ENCODE measurements at regions not wholly inside any gene's neighbourhood (a gene's known extent, or its start where the extent isn't known, plus 50 kb on each side); places are given as distances from the start of the nearest gene placed in this dataset.

DNA sequence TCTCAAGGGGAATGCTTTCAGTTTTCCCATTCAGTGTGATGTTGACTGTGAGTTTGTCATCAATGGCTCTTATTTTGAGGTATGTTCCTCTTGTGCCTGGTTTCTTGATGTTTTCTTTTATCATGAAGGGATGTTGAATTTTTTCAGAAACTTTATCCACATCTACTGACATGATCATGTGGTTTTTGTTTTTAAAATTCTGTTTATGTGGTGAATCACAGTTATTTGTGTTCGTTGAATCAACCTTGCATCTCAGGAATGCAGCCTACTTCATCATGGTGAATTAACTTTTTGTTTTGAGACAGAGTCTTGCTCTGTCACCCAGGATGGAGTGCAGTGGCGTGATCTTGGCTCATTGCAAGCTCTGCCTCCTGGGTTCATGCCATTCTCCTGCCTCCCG is 263.1 kb upstream of the KLF3 start:
- DNase-seq (ENCODE audit: low read depth): peak; percentile 52
- no peak overlapping the region for H3K4me3 ChIP-seq (ENCODE audit: low read depth, low read length)
- no peak for TF ChIP-seq CTCF (conservative IDR thresholded peaks at IDR 0.05; ENCODE audit: low read depth, low read length)

GRCh38 chr4:38406243-38406642 is 257.8 kb upstream of the KLF3 start:
- no peak overlapping the region for H3K4me3 ChIP-seq (ENCODE audit: low read depth, low read length)
- no peak for DNase-seq (ENCODE audit: low read depth)
- no peak for TF ChIP-seq CTCF (conservative IDR thresholded peaks at IDR 0.05; ENCODE audit: low read depth, low read length)

DNA sequence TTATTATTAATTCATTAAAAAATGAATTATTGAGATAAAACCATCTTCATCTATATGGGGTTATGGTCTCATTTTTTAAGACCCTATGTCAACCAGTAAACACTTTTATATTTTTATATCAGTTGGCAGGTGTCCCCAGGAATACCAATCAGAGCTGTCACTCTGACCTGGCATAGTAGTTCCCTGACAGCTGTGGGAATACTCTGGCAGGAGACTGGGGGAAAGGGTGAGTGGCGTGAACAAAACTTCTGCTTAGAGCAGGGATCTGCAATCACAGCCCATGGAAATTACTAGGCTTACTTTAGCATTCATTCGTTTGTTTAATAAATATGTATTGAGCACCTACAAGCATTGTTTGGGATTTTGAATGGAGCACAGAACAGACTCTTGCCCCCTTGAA is 254.1 kb upstream of the KLF3 start:
- TF ChIP-seq CTCF (conservative IDR thresholded peaks at IDR 0.05; ENCODE audit: low read depth, low read length): no peak
- H3K4me3 ChIP-seq (ENCODE audit: low read depth, low read length): no peak overlapping the region
- DNase-seq (ENCODE audit: low read depth): no peak

DNA sequence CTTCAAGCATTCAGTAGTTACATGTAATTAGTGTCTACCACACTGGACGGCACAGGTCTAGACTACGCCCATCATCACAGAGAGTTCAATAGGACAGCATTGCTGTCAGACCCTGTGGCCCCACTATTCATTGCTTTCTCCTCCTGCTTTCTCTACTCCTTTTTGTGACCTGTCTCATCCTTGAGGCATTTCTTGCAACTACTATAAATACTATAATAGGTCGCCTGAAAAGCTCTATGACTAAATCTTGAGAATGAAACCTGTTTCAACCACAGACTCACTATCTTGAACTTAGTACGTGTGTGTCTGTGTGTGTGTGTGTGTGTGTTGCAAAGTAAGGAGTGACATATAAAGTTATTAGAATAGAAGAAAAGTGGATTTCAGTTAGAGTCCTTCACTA is 252.9 kb upstream of the KLF3 start:
- TF ChIP-seq CTCF (conservative IDR thresholded peaks at IDR 0.05; ENCODE audit: low read depth, low read length): no peak
- DNase-seq (ENCODE audit: low read depth): no peak
- no peak overlapping the region for H3K4me3 ChIP-seq (ENCODE audit: low read depth, low read length)

- TF ChIP-seq CTCF (conservative IDR thresholded peaks at IDR 0.05; ENCODE audit: low read depth, low read length): no peak
- no peak overlapping the region for H3K4me3 ChIP-seq (ENCODE audit: low read depth, low read length)
- DNase-seq (ENCODE audit: low read depth): no peak
Observed at GRCh38 chr4:38411981-38412536, 251.9 kb upstream of the KLF3 start.

DNA sequence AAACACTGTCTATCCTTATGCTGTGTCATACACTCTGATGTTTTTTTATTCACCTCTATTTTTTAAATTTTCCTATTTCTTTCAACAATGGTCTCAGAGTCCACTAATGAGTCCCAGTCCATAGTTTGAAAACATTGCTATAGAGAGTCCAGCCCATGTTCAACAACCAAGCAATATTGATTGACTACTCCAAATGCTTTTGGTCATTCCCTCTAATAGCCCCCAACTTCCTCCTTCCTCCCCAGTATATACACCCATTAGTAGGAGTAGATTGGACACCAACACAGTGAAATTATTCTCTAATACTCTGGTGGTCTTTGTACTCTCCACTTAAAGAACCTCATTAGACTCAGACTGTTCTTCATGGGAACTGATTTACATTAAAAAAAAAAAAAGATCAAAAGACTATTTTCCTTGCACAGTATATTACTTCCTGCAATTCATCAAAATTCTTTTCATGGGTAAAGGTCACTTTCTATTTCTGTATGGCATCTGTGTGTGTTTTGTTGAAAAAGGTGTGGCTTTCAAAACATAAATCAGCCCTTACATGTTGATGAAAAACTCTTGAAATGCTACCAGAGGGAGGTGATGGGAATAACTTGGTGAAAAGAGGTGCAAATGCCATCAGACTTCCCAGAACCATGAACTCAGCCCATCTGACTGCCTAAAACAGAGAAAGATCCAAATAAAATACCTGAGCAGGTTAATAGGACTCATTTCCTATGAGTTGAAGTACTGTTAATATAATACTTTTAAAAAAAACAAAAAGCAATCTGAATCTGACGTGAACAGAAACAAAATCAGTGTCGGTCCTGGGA is 250.3 kb upstream of the KLF3 start:
- TF ChIP-seq CTCF (conservative IDR thresholded peaks at IDR 0.05; ENCODE audit: low read depth, low read length): no peak
- DNase-seq (ENCODE audit: low read depth): no peak
- H3K4me3 ChIP-seq (ENCODE audit: low read depth, low read length): no peak overlapping the region

- no peak for DNase-seq (ENCODE audit: low read depth)
- no peak for TF ChIP-seq CTCF (conservative IDR thresholded peaks at IDR 0.05; ENCODE audit: low read depth, low read length)
Observed at GRCh38 chr4:38414410-38414809, 249.6 kb upstream of the KLF3 start.

More at GRCh38 chr4:38414410-38414809, 249.6 kb upstream of the KLF3 start:
- no peak overlapping the region for H3K4me3 ChIP-seq (ENCODE audit: low read depth, low read length)
